ENCODE measurements at regions not wholly inside any gene's neighbourhood (a gene's known extent, or its start where the extent isn't known, plus 50 kb on each side); places are given as distances from the start of the nearest gene placed in this dataset.
"Not testable (repeated sequence)": the region's sequence is repeated elsewhere in the genome, so short reads cannot be mapped to it uniquely, and the experiment has no call there.

- DNase-seq, result no peak
These were observed 86.8 kb downstream of the NDUFA12 start for GRCh38 chr12:94916663-94917062.

DNA sequence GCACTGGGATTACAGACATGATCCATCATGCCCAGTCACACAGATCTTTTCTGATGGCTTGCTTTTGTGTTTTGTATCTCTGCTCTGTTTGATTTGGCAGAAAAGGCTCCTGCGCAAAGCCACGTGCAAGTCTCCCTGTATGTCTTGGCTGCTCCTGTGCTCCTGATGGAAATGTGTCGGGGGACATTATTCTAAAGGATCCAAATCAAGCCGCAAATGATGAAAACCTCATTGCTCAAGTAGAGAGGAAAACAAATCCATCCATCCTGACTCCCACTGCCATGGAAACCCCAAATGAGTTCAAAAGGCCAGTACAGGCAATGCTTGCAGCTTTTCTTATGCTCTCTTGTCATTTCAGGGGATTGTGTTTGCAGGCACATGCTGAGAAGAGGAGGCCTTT is 93.8 kb downstream of the NDUFA12 start:
- DNase-seq, result peak; percentile 35

DNA sequence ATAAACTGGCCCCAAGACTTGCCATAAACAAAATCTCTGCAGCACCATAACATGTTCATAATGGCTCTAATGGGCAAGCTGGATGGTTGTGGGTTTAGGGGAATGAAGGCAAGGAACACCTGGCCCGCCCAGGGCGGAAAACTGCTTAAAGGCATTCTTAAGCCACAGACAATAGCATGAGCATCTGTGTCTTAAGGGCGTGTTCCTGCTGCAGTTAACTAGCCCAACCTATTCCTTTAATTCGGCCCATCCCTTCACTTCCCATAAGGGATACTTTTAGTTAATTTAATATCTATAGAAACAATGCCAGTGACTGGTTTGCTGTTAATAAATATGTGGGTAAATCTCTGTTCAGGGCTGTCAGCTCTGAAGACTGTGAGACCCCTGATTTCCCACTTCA is 97.7 kb downstream of the NDUFA12 start:
- not testable (repeated sequence) for DNase-seq

DNA sequence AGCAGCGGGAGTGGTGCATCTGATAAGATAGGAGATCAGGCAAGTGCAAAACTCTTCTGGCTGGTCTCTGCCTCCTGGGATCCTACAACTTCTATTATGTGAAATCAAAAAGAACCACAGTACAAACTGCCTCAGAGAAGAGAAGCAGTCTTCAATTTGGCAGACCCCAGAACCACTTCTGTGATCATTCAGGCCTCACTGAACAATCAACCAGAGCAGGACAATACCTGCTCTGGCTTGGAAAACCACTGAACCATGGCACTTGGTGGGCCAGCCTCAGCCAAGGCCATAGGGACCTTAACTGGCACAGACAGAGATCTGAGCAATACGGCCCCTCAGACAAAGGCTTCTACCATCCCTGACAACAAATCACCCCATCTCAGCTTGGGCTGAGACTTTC is 103.0 kb downstream of the NDUFA12 start:
- DNase-seq, result no peak

DNA sequence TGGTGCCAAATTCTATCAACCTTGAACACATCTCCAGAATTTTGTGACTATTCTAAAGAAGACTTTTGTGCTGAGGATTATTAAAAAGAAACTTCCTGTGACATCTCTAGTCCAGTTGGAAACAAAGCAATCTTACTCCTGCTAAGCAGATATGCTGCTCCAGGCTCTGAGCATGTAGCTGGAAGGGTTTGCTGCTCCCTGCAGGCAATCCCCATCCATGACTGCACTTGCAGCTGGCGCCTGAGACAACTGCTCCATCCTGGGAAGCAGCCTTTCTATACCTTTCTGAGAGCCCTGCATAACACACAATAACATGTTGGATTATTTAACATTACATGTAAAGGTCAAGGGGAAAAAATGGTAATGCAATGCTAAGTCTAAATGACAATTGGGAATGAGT is 105.1 kb downstream of the NDUFA12 start:
- no peak for DNase-seq

DNA sequence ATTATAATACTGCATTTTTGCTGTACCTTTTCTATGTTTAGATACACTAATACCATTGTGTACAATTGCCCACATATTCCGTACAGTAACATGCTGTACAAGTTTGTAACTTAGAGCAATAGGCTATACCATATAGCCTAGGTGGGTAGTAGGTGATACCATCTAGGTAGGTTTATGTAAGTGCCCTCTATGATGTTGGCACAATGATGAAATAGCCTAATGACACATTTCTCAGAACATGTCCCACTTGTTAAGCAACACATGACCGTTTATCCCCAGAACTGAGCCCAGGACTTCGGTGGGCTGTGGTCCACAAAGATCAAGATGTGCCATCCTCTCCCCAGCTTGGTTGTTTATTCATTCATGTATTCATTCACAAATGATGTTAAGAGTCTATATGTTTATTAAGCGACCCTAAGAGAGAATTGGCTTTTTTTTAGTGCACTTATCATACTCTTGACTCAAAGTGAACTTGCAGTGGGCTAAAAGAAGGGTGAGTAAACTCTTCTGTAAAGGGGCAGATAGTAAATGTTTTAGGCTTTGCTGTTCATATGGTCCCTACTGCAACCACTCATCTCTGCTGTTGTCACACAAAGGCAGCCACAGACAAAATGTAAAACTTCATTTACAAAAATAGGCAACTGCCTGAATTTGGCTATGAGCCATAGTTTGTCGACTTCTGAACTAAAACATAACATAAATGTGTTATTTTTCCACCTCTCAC is 110.8 kb downstream of the NDUFA12 start:
- no peak for DNase-seq

DNA sequence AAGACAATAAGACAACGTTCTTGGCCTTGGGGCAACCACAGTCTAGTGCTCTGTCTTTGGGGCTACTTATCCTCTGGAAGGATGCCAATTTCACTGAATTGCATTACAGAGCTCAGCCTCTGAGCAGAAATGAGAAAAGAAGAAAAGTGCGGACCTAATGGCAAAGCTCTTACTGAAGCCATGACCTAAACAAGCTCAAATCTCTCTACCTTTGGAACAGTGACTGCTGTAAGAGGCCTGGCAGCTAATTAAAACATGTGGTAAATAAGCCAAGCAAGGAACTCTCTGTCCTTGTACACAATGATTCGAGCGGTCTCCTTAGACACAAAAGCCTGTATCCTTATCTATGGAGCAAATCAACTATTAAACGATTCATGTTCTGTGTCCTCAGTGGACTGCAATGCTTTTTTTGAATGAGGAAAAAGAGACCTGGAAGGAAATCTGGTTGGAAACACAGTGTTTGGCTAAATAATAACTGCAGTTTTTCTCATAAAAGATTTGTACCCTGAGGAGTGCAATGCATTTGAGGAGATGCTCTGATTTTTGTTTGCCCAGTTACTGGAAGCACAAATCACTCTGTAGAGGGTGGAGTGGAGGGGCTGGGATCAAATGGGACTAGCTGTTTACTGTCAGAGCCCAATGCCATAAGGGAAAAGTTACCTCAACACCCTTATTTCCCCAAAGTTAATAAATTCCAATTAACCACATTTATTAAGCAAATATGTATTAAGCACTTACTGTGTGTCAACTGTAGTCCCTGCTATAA is 113.9 kb downstream of the NDUFA12 start:
- no peak for DNase-seq

DNA sequence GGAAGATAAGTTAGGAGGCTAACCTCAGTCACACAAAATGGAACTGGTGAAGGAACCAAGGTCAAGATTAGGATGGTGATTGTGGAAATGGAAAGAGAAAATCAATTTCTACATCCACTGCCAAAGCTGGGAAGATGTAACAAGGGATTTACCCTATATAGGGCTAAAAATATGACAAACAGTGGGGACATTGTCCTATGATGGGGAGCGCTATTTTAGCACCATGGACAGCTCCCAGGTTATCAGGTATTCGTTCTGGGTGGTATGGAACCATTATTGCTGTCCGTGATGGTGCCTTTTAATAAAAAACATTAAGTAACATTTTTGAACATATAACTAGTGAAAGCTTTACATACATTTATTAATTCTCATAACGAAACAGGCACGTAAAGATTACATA is 124.0 kb downstream of the NDUFA12 start:
- peak; percentile 44 for DNase-seq

DNA sequence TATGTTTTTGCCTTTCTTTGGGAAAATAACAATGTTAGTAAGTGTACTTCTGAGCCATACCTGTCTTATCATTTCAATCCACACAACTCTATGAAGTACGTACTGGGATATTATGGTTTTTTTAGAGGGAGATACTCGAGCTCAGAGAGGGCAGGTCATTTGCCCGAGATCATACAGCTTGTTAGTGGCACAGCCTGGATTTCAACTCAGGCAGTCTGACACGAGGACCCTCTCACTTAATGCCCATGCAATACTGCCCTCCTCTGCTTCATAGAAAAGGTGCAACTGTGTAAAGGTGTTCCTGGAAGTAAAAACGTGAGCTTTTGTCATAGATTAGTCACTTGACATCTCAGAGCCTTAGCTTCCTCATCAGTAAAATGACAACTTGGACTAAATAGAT is 128.0 kb downstream of the NDUFA12 start:
- no peak for DNase-seq

GRCh38 chr12:94874518-94875302 is 128.8 kb downstream of the NDUFA12 start:
- no peak for DNase-seq

DNA sequence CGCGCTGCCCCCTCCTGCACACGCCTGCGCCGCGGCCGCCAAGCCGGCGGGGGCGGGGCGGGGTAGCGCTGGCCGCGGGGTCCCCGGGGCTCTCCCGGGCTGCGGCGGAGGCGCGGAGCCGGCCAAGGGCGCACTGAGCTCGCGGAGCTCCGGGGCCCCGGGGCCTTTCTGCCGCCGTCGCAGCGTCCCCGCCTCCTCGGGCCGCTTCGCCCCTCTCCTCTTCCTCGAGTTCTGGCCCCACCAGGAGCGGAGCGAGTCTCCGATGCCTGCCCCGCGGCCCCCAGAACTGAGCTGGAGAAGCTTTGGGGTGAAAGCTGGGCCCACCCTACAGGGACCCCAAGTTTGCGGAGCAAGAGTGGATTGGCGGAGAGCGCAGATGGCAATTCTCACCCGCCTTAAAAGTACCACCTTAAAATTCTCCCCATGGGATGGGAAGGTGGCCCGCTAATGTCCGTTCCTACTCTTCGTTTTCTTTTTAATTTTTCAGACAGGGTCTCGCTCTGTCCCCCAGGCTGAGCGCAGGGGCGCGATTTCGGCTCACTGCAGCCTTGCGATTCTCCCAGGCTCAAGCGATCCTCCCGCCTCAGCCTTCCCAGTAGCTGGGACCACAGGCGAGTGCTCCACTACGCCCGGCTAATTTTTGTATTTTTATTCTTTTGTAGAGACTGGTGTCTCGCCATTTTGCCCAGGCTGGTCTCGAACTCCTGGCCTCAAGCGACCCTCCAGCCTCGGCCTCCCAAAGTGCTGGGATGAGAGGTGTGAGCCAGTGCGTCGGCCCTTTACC is 129.6 kb downstream of the NDUFA12 start:
- peak; percentile 36 for DNase-seq

- no peak for DNase-seq
These were observed 130.3 kb downstream of the NDUFA12 start for GRCh38 chr12:94872971-94873733.

DNA sequence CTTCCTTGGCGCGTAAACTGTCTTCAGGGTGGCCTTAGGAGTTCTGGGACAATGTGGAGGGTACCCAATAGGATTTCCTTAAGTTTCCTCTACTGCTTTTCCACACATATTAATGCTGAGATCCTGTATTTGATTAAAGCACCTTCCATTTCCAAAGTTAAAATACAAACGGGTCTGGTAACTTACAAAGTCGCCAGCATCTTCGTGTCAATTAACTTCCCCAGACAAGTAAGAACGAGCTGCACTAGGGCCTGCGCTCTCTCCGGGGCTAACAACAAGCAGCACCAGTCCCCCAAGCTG is 130.9 kb downstream of the NDUFA12 start:
- no peak for DNase-seq

DNA sequence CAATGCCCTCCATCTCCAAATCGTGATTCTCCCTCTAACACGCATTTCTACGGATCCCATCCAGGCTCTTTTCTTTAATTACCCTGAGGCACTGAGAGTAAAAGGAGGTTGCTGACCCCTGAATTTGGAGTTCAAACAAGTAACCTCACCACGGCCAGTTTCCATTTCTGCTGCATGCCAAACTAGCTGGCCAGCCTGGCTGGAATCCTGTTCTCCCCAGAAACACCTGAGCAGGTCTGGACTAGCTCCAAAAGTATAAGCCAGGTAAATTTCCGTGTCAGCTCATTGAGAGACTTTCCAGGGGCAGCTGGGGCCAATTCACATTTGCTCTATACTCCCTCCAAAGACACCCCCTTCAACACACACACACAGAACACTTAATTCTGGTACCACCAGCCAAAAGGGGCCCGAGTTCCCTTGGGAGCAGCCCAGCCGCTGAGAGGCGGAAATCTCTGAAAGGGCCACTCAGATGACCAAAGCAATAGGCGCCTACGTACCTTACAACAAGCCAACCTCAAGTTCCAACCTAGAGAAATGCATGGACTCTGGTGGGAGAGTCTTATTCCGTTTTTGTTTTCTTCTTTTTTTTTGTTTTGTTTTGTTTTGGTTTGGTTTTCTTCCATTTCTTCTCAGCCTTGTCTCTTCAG is 131.4 kb downstream of the NDUFA12 start:
- DNase-seq, result no peak

DNA sequence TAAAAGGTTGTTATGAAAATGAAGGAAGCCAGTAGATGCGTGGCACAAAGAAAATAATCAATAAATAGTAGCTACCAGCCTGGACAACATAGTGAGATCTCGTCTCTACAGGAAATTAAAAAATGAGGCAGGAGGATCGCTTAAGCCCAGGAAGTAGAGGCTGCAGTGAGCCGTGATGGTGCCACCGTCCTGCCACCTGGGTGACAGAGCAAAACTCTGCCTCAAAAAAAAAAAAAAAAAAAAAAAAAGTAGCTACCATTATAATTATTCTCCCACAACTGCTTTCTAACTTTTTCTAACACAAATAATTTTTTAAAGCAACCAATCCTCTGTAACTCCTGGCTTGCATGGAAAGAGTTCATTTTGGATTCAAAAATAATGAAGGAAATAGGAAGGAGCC is 133.0 kb downstream of the NDUFA12 start:
- DNase-seq, result no peak

DNA sequence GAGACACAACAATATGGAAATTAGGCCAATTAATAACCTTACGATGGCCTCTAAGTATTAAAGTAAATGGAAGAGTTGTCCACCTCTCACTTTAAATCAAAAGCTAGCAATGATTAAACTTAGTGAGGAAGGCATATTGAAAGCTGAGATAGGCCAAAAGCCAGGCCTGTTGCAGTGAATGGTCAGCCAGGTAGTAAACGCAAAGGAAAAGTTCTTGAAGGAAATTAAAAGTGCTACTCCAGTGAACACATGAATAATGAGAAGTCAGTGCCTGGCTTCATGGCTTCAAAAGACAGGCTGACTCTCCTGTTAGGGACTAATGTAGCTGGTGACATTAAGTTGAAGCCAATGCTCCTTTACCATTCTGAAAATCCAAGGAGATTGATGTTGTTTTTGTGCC is 135.3 kb downstream of the NDUFA12 start:
- no peak for DNase-seq

GRCh38 chr12:94867066-94867855 is 136.2 kb downstream of the NDUFA12 start:
- no peak for DNase-seq

- DNase-seq, result no peak
These were observed 138.5 kb downstream of the NDUFA12 start for GRCh38 chr12:94864987-94865386.

GRCh38 chr12:94863321-94864035 is 140.0 kb downstream of the NDUFA12 start:
- DNase-seq, result peak; percentile 3

DNA sequence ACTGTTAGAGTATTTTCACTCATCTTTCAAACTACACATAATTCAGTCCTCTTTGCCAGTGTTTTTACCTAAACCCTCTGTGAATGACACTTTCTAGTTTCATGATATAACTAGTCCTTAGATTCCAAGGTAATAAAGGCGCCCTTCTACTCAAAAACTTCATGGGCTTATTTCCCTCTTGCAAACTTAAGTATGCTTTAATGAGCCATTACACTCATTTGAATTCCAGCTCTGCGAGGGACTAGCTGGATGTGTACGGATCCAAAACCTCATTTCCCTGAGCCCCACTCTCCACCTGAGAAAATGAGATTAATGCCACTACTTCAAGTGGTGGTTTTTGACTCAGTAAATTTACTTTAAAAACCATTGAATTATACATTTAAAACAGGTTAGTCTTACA is 141.1 kb downstream of the NDUFA12 start:
- DNase-seq, result no peak
